ENCODE measurements at regions not wholly inside any gene's neighbourhood (a gene's known extent, or its start where the extent isn't known, plus 50 kb on each side); places are given as distances from the start of the nearest gene placed in this dataset.
"Not testable (repeated sequence)": the region's sequence is repeated elsewhere in the genome, so short reads cannot be mapped to it uniquely, and the experiment has no call there.

GRCh38 chr18:14460364-14460763 is 83.0 kb downstream of the POTEC start:
- not testable (repeated sequence) for H3K9me3 Mint-ChIP-seq (ENCODE audit: unreplicated experiment); H3K4me1 Mint-ChIP-seq (ENCODE audit: low read depth, unreplicated experiment); H3K27me3 Mint-ChIP-seq (ENCODE audit: unreplicated experiment); DNase-seq; H3K4me3 Mint-ChIP-seq (ENCODE audit: unreplicated experiment); H3K36me3 Mint-ChIP-seq (ENCODE audit: unreplicated experiment); H3K27ac Mint-ChIP-seq (ENCODE audit: unreplicated experiment)

GRCh38 chr18:14459826-14460225 is 83.6 kb downstream of the POTEC start:
- not testable (repeated sequence) for H3K9me3 Mint-ChIP-seq (ENCODE audit: unreplicated experiment); DNase-seq; H3K4me3 Mint-ChIP-seq (ENCODE audit: unreplicated experiment); H3K27ac Mint-ChIP-seq (ENCODE audit: unreplicated experiment); H3K4me1 Mint-ChIP-seq (ENCODE audit: low read depth, unreplicated experiment); H3K27me3 Mint-ChIP-seq (ENCODE audit: unreplicated experiment); H3K36me3 Mint-ChIP-seq (ENCODE audit: unreplicated experiment)

- not testable (repeated sequence) for H3K27ac Mint-ChIP-seq (ENCODE audit: unreplicated experiment); H3K36me3 Mint-ChIP-seq (ENCODE audit: unreplicated experiment); H3K9me3 Mint-ChIP-seq (ENCODE audit: unreplicated experiment); DNase-seq; H3K4me1 Mint-ChIP-seq (ENCODE audit: low read depth, unreplicated experiment); H3K27me3 Mint-ChIP-seq (ENCODE audit: unreplicated experiment); H3K4me3 Mint-ChIP-seq (ENCODE audit: unreplicated experiment)
Observed at GRCh38 chr18:14458009-14458945, 85.1 kb downstream of the POTEC start.

- H3K27me3 Mint-ChIP-seq (ENCODE audit: unreplicated experiment); H3K36me3 Mint-ChIP-seq (ENCODE audit: unreplicated experiment); DNase-seq; H3K9me3 Mint-ChIP-seq (ENCODE audit: unreplicated experiment); H3K4me1 Mint-ChIP-seq (ENCODE audit: low read depth, unreplicated experiment); H3K27ac Mint-ChIP-seq (ENCODE audit: unreplicated experiment); H3K4me3 Mint-ChIP-seq (ENCODE audit: unreplicated experiment): not testable (repeated sequence)
Observed at GRCh38 chr18:14450637-14451009, 92.8 kb downstream of the POTEC start.

GRCh38 chr18:14449995-14450636 is 93.3 kb downstream of the POTEC start:
- H3K9me3 Mint-ChIP-seq (ENCODE audit: unreplicated experiment); H3K27ac Mint-ChIP-seq (ENCODE audit: unreplicated experiment); DNase-seq; H3K4me3 Mint-ChIP-seq (ENCODE audit: unreplicated experiment); H3K4me1 Mint-ChIP-seq (ENCODE audit: low read depth, unreplicated experiment); H3K27me3 Mint-ChIP-seq (ENCODE audit: unreplicated experiment); H3K36me3 Mint-ChIP-seq (ENCODE audit: unreplicated experiment): not testable (repeated sequence)

GRCh38 chr18:14449062-14449461 is 94.3 kb downstream of the POTEC start:
- H3K4me1 Mint-ChIP-seq (ENCODE audit: low read depth, unreplicated experiment); H3K36me3 Mint-ChIP-seq (ENCODE audit: unreplicated experiment); H3K4me3 Mint-ChIP-seq (ENCODE audit: unreplicated experiment); H3K27ac Mint-ChIP-seq (ENCODE audit: unreplicated experiment); H3K27me3 Mint-ChIP-seq (ENCODE audit: unreplicated experiment); H3K9me3 Mint-ChIP-seq (ENCODE audit: unreplicated experiment); DNase-seq: not testable (repeated sequence)

GRCh38 chr18:14447715-14448114 is 95.7 kb downstream of the POTEC start:
- H3K4me1 Mint-ChIP-seq (ENCODE audit: low read depth, unreplicated experiment); H3K4me3 Mint-ChIP-seq (ENCODE audit: unreplicated experiment); H3K36me3 Mint-ChIP-seq (ENCODE audit: unreplicated experiment); H3K9me3 Mint-ChIP-seq (ENCODE audit: unreplicated experiment); H3K27me3 Mint-ChIP-seq (ENCODE audit: unreplicated experiment): not testable (repeated sequence)
- peak overlapping the region; percentile 64 for H3K27ac Mint-ChIP-seq (ENCODE audit: unreplicated experiment)
- DNase-seq, result peak; percentile 23

- not testable (repeated sequence) for H3K9me3 Mint-ChIP-seq (ENCODE audit: unreplicated experiment)
Observed at GRCh38 chr18:14435460-14435859, 107.9 kb downstream of the POTEC start.

GRCh38 chr18:14432371-14432770 is 111.0 kb downstream of the POTEC start:
- not testable (repeated sequence) for H3K4me1 Mint-ChIP-seq (ENCODE audit: low read depth, unreplicated experiment); H3K27ac Mint-ChIP-seq (ENCODE audit: unreplicated experiment); DNase-seq; H3K27me3 Mint-ChIP-seq (ENCODE audit: unreplicated experiment); H3K36me3 Mint-ChIP-seq (ENCODE audit: unreplicated experiment); H3K9me3 Mint-ChIP-seq (ENCODE audit: unreplicated experiment)
- H3K4me3 Mint-ChIP-seq (ENCODE audit: unreplicated experiment), result peak overlapping the region; percentile 55

More at GRCh38 chr18:14435460-14435859, 107.9 kb downstream of the POTEC start:
- H3K27ac Mint-ChIP-seq (ENCODE audit: unreplicated experiment); H3K4me3 Mint-ChIP-seq (ENCODE audit: unreplicated experiment); H3K4me1 Mint-ChIP-seq (ENCODE audit: low read depth, unreplicated experiment); DNase-seq; H3K36me3 Mint-ChIP-seq (ENCODE audit: unreplicated experiment); H3K27me3 Mint-ChIP-seq (ENCODE audit: unreplicated experiment): not testable (repeated sequence)
